ENCODE measurements at regions not wholly inside any gene's neighbourhood (a gene's known extent, or its start where the extent isn't known, plus 50 kb on each side); places are given as distances from the start of the nearest gene placed in this dataset.

GRCh38 chr10:130244928-130245495 is 108.8 kb downstream of the GLRX3 start:
- TF ChIP-seq, protein P1, sequence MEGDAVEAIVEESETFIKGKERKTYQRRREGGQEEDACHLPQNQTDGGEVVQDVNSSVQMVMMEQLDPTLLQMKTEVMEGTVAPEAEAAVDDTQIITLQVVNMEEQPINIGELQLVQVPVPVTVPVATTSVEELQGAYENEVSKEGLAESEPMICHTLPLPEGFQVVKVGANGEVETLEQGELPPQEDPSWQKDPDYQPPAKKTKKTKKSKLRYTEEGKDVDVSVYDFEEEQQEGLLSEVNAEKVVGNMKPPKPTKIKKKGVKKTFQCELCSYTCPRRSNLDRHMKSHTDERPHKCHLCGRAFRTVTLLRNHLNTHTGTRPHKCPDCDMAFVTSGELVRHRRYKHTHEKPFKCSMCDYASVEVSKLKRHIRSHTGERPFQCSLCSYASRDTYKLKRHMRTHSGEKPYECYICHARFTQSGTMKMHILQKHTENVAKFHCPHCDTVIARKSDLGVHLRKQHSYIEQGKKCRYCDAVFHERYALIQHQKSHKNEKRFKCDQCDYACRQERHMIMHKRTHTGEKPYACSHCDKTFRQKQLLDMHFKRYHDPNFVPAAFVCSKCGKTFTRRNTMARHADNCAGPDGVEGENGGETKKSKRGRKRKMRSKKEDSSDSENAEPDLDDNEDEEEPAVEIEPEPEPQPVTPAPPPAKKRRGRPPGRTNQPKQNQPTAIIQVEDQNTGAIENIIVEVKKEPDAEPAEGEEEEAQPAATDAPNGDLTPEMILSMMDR (IDR thresholded peaks at IDR 0.05 in 8 of 11, conservative IDR thresholded peaks at IDR 0.05 in 3 of 11) = no peak
- no peak for TF ChIP-seq POLR2AphosphoS5 (IDR thresholded peaks at IDR 0.05)
- TF ChIP-seq POLR2A (IDR thresholded peaks at IDR 0.05) = no peak
